Astrocyte (in vitro differentiated cells and primary cell): ENCODE measurements at regions not wholly inside any gene's neighbourhood (a gene's known extent, or its start where the extent isn't known, plus 50 kb on each side); places are given as distances from the start of the nearest gene placed in this dataset.

Experiments
- DNase-seq: peaks from one replicate; pipeline ENCODE4 v3.0.0-alpha.2; 2010; ENCODE audit warnings: low read depth
- FAIRE-seq: peaks from 2 replicates; lab custom pipeline; 2011; peaks lifted over from hg19 to GRCh38; lab: Jason Lieb, UNC
- H2AFZ ChIP-seq: 2 replicates; pipeline ENCODE4 v1.6.0; 2012; ENCODE audit warnings: low read depth, low read length, inconsistent platforms
- H3K27ac ChIP-seq: 2 replicates; pipeline ENCODE4 v1.5.1; 2011; ENCODE audit warnings: low read depth, low read length, inconsistent platforms
- H3K27me3 ChIP-seq: 2 replicates; pipeline ENCODE4 v1.6.0; 2011; ENCODE audit warnings: low read length, inconsistent platforms; ENCODE audit not compliant: insufficient read depth
- H3K36me3 ChIP-seq: 2 replicates; pipeline ENCODE4 v1.5.1; 2011; ENCODE audit warnings: low read length, inconsistent platforms; ENCODE audit not compliant: insufficient read depth
- H3K4me1 ChIP-seq: 2 replicates; pipeline ENCODE4 v1.5.1; 2011; ENCODE audit warnings: low read length, inconsistent platforms; ENCODE audit not compliant: insufficient read depth
- H3K4me2 ChIP-seq: 2 replicates; pipeline ENCODE4 v1.6.0; 2012; ENCODE audit warnings: low read length, inconsistent platforms
- H3K4me3 ChIP-seq: 2 replicates; pipeline ENCODE4 v1.5.1; 2011; ENCODE audit warnings: low read depth, mild to moderate bottlenecking, low read length, inconsistent platforms; ENCODE audit not compliant: insufficient read depth
- H3K79me2 ChIP-seq: 2 replicates; pipeline ENCODE4 v1.6.0; 2012; ENCODE audit warnings: mild to moderate bottlenecking, low read length, inconsistent platforms; ENCODE audit not compliant: insufficient read depth
- H3K9ac ChIP-seq: 2 replicates; pipeline ENCODE4 v1.6.0; 2012; ENCODE audit warnings: mild to moderate bottlenecking, low read length, inconsistent platforms
- H3K9me3 ChIP-seq: 2 replicates; pipeline ENCODE4 v1.5.1; 2012; ENCODE audit warnings: low read depth, mild to moderate bottlenecking, low read length, inconsistent platforms; ENCODE audit not compliant: insufficient read depth
- H4K20me1 ChIP-seq: 2 replicates; pipeline ENCODE4 v1.6.0; 2012; ENCODE audit warnings: low read length, inconsistent platforms; ENCODE audit not compliant: insufficient read depth
- H3K27ac Mint-ChIP-seq: one replicate; pipeline ENCODE4 v1.8.0; 2021; ENCODE audit warnings: mild to moderate bottlenecking, mixed read lengths; ENCODE audit not compliant: unreplicated experiment
- H3K27me3 Mint-ChIP-seq: one replicate; pipeline ENCODE4 v1.8.0; 2021; ENCODE audit warnings: low read depth, mixed read lengths; ENCODE audit not compliant: unreplicated experiment
- H3K36me3 Mint-ChIP-seq: one replicate; pipeline ENCODE4 v1.8.0; 2021; ENCODE audit warnings: low read depth, mixed read lengths; ENCODE audit not compliant: unreplicated experiment
- H3K4me1 Mint-ChIP-seq: one replicate; pipeline ENCODE4 v1.8.0; 2021; ENCODE audit warnings: low read depth, mixed read lengths; ENCODE audit not compliant: unreplicated experiment
- H3K4me3 Mint-ChIP-seq: one replicate; pipeline ENCODE4 v1.8.0; 2021; ENCODE audit warnings: mild to moderate bottlenecking, moderate library complexity, mixed read lengths; ENCODE audit not compliant: unreplicated experiment
- H3K9me3 Mint-ChIP-seq: one replicate; pipeline ENCODE4 v1.8.0; 2021; ENCODE audit warnings: mild to moderate bottlenecking, mixed read lengths; ENCODE audit not compliant: unreplicated experiment
- CTCF ChIP-seq: IDR thresholded peaks from 2 replicates; pipeline ENCODE4 v1.5.1; 2011; ENCODE audit warnings: low read depth, mild to moderate bottlenecking, inconsistent platforms, low read length, moderate library complexity; ENCODE audit not compliant: insufficient read depth
- EZH2 ChIP-seq: IDR thresholded peaks from 2 replicates; pipeline ENCODE4 v1.6.1; 2012; ENCODE audit warnings: mild to moderate bottlenecking, low read length, inconsistent platforms; ENCODE audit not compliant: insufficient read depth

GRCh38 chr2:13923823-13924222 lies 708.7 kb upstream of the LRATD1 start:
- H3K79me2 ChIP-seq, result no peaks in the 10 kb centered on the region
- Mint-ChIP-seq H3K4me3 (no peak overlapping the region), H3K36me3 (no peaks in the 10 kb centered on the region), H3K9me3 (peaks cover 2% of the 10 kb centered on the region), H3K4me1 (peaks cover 7% of the 10 kb centered on the region), H3K27ac (no peak overlapping the region), H3K27me3 (no peaks in the 10 kb centered on the region)
- H3K36me3 ChIP-seq, result no peaks in the 10 kb centered on the region
- no peak overlapping the region for H2AFZ ChIP-seq
- H3K4me2 ChIP-seq, result no peak overlapping the region
- H3K9me3 ChIP-seq, result no peaks in the 10 kb centered on the region
- DNase-seq (no peak), FAIRE-seq (no peak)
- no peaks in the 10 kb centered on the region for H3K27me3 ChIP-seq
- no peaks in the 10 kb centered on the region for H4K20me1 ChIP-seq
- H3K4me1 ChIP-seq, result peaks cover 3% of the 10 kb centered on the region
- H3K27ac ChIP-seq, result no peak overlapping the region
- TF ChIP-seq CTCF (no peak), EZH2 (no peak)
- H3K9ac ChIP-seq, result no peak overlapping the region
- no peak overlapping the region for H3K4me3 ChIP-seq

- no peak for FAIRE-seq
- Histone ChIP-seq H4K20me1 (no peaks in the 10 kb centered on the region), H3K27me3 (no peaks in the 10 kb centered on the region), H3K9me3 (no peaks in the 10 kb centered on the region), H3K79me2 (no peaks in the 10 kb centered on the region), H3K9ac (no peak overlapping the region), H2AFZ (no peak overlapping the region), H3K4me3 (no peak overlapping the region), H3K4me1 (no peaks in the 10 kb centered on the region), H3K4me2 (no peak overlapping the region), H3K27ac (no peak overlapping the region), H3K36me3 (no peaks in the 10 kb centered on the region)
- no peaks in the 10 kb centered on the region for H3K9me3 Mint-ChIP-seq
- no peaks in the 10 kb centered on the region for H3K36me3 Mint-ChIP-seq
- H3K4me1 Mint-ChIP-seq, result no peaks in the 10 kb centered on the region
- no peak overlapping the region for H3K27ac Mint-ChIP-seq
- TF ChIP-seq CTCF (no peak), EZH2 (no peak)
- DNase-seq, result no peak
- no peaks in the 10 kb centered on the region for H3K27me3 Mint-ChIP-seq
- no peak overlapping the region for H3K4me3 Mint-ChIP-seq
These were observed 690.4 kb upstream of the LRATD1 start for GRCh38 chr2:13942111-13942510.

GRCh38 chr2:13950761-13951160 lies 681.8 kb upstream of the LRATD1 start:
- no peaks in the 10 kb centered on the region for H3K9me3 ChIP-seq
- H3K4me1 ChIP-seq, result no peaks in the 10 kb centered on the region
- no peak overlapping the region for H3K27ac ChIP-seq
- H2AFZ ChIP-seq, result no peak overlapping the region
- H3K9me3 Mint-ChIP-seq, result no peaks in the 10 kb centered on the region
- H3K4me3 Mint-ChIP-seq, result no peak overlapping the region
- no peaks in the 10 kb centered on the region for H4K20me1 ChIP-seq
- no peak overlapping the region for H3K27ac Mint-ChIP-seq
- H3K9ac ChIP-seq, result no peak overlapping the region
- no peak overlapping the region for H3K4me3 ChIP-seq
- H3K4me1 Mint-ChIP-seq, result no peaks in the 10 kb centered on the region
- no peaks in the 10 kb centered on the region for H3K79me2 ChIP-seq
- no peaks in the 10 kb centered on the region for H3K36me3 Mint-ChIP-seq
- no peak overlapping the region for H3K4me2 ChIP-seq
- FAIRE-seq (no peak), DNase-seq (no peak)
- no peaks in the 10 kb centered on the region for H3K36me3 ChIP-seq
- H3K27me3 ChIP-seq, result no peaks in the 10 kb centered on the region
- no peaks in the 10 kb centered on the region for H3K27me3 Mint-ChIP-seq
- TF ChIP-seq EZH2 (no peak), CTCF (no peak)
